H54 (cell line): ENCODE measurements at regions not wholly inside any gene's neighbourhood (a gene's known extent, or its start where the extent isn't known, plus 50 kb on each side); places are given as distances from the start of the nearest gene placed in this dataset.
A peak's percentile ranks its signal among the peaks of the same experiment; 100 is the strongest.

ENCODE experiments used
- DNase-seq: peaks from one replicate; pipeline ENCODE4 v3.0.0; 2011; ENCODE audit warnings: low spot score, mixed read lengths; ENCODE audit not compliant: insufficient read length
- FAIRE-seq: peaks from 3 replicates; lab custom pipeline; 2011; peaks lifted over from hg19 to GRCh38; lab: Jason Lieb, UNC
- POLR2A ChIP-seq: IDR thresholded peaks from 2 replicates; pipeline ENCODE4 v1.6.1; 2011; ENCODE audit warnings: low read depth, mild to moderate bottlenecking, low read length

- FAIRE-seq (no peak), DNase-seq (no peak)
- no peak for TF ChIP-seq POLR2A
Measured at GRCh38 chr1:228957535-228957934, 222.3 kb downstream of the RHOU start.

GRCh38 chr1:228958121-228958520 is 222.8 kb downstream of the RHOU start:
- no peak for FAIRE-seq
- TF ChIP-seq POLR2A, result no peak
- DNase-seq, result no peak

GRCh38 chr1:228958741-228959140 is 223.5 kb downstream of the RHOU start:
- DNase-seq (no peak), FAIRE-seq (no peak)
- TF ChIP-seq POLR2A, result no peak

GRCh38 chr1:228960705-228961104 is 225.4 kb downstream of the RHOU start:
- DNase-seq (no peak), FAIRE-seq (no peak)
- no peak for TF ChIP-seq POLR2A

GRCh38 chr1:228961511-228961910 is 226.2 kb downstream of the RHOU start:
- FAIRE-seq, result no peak

GRCh38 chr1:228963795-228964177 is 228.5 kb downstream of the RHOU start:
- no peak for TF ChIP-seq POLR2A
- FAIRE-seq, result no peak

More at GRCh38 chr1:228961511-228961910, 226.2 kb downstream of the RHOU start:
- no peak for TF ChIP-seq POLR2A
- no peak for DNase-seq

GRCh38 chr1:228964178-228965089 is 229.2 kb downstream of the RHOU start:
- DNase-seq, result peak; percentile 51
- TF ChIP-seq POLR2A, result no peak
- FAIRE-seq, result no peak

More at GRCh38 chr1:228963795-228964177, 228.5 kb downstream of the RHOU start:
- DNase-seq, result peak; percentile 22

- DNase-seq (no peak), FAIRE-seq (no peak)
- TF ChIP-seq POLR2A, result no peak
Measured at GRCh38 chr1:228968891-228969606, 233.8 kb downstream of the RHOU start.

- TF ChIP-seq POLR2A, result no peak
- no peak for FAIRE-seq
- DNase-seq, result no peak
Measured at GRCh38 chr1:228969953-228970800, 234.9 kb downstream of the RHOU start.

- DNase-seq, result no peak
- no peak for FAIRE-seq
- no peak for TF ChIP-seq POLR2A
Measured at GRCh38 chr1:228972576-228972975, 237.3 kb downstream of the RHOU start.

- DNase-seq, result no peak
Measured at GRCh38 chr1:228974273-228974672, 239.0 kb downstream of the RHOU start.

GRCh38 chr1:228975238-228975907 is 240.1 kb downstream of the RHOU start:
- no peak for DNase-seq
- FAIRE-seq, result no peak
- no peak for TF ChIP-seq POLR2A

More at GRCh38 chr1:228974273-228974672, 239.0 kb downstream of the RHOU start:
- no peak for FAIRE-seq
- TF ChIP-seq POLR2A, result no peak

- FAIRE-seq (no peak), DNase-seq (no peak)
Measured at GRCh38 chr1:228976316-228976715, 241.0 kb downstream of the RHOU start.

GRCh38 chr1:228977307-228977706 is 242.0 kb downstream of the RHOU start:
- TF ChIP-seq POLR2A, result no peak
- FAIRE-seq (no peak), DNase-seq (no peak)

More at GRCh38 chr1:228976316-228976715, 241.0 kb downstream of the RHOU start:
- no peak for TF ChIP-seq POLR2A
